NCI-H1092 treated with DMSO at 0.1 percent for 48 hours (cell line): ENCODE measurements at regions not wholly inside any gene's neighbourhood (a gene's known extent, or its start where the extent isn't known, plus 50 kb on each side); places are given as distances from the start of the nearest gene placed in this dataset.

Experiments
- DNase-seq: peaks from one replicate; lab custom pipeline; 2025; lab: John Stamatoyannopoulos, UW

DNA sequence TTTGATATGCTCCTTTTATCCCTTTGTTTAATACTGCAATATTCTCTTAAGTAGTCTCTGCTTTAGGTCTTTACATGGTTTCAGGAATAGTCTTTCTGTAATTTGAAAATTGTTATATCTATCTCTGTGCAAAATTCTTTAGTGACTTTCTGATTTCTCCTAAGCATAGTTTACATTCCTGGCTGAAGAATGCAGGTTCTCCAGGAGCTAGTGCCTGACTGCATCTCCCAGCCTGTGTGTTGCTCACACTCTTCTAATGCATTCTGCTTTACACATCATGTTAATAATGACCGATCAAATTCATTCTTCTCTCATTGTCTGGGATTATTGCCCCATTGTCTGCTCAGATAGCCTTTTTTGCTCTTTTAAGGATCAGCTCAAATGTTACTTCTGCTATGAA lies 1349.2 kb downstream of the DSC3 start:
- no peak for DNase-seq

DNA sequence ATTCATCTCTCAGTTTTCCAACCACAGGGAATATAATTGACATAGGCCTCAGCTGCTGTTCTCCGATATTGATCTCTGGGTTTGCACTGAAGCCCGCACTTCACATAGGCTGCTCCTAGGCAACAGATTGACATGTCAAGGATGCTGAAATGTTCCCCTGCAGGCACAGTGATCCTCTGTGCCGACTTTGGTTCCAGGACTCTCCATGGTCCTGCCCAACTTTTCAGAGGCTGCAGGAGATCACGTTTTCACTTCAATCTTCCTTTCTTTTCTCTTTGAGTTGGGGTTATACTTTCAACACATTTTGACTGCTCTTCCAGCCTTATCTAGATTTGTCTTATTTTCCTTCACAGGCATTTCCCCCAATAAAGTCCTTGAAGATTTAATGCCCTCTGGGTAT lies 1361.0 kb downstream of the DSC3 start:
- DNase-seq = no peak

DNA sequence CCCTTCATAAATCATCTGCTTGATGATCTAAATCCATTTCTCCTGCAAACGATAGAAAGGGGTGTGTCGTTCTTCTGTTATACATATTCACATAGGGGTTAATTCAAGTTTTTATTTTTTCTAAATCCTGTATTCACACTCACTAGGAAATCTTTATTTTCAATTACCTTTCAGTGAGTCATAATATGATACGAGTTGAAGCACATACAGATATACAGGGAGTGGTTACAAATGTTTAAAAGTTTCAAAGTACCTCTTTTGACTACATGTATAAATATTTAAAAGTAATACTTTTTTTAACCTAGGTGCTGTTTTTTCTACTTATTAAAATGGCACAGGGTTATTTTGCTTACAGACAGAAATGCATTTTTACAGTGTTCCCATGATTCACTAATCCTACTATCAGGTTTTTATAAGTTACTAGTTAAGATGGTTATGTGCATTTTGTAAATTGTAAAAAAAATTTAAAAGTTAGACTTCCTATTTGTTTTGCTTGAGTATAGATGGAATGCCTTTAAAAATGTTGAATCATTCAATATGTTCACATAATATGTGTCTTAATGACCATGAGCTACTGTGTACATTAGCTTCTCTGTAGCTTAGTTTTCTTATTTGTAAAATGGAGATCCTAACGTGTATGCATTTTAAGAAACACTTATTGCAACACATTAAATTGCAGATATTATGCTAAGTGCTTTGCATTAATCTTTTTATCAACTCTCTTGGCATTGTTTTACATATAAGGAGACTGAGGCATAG lies 1378.1 kb downstream of the DSC3 start:
- DNase-seq = no peak

- DNase-seq = no peak
Measured at GRCh38 chr18:29661924-29662323, 1380.6 kb downstream of the DSC3 start.

DNA sequence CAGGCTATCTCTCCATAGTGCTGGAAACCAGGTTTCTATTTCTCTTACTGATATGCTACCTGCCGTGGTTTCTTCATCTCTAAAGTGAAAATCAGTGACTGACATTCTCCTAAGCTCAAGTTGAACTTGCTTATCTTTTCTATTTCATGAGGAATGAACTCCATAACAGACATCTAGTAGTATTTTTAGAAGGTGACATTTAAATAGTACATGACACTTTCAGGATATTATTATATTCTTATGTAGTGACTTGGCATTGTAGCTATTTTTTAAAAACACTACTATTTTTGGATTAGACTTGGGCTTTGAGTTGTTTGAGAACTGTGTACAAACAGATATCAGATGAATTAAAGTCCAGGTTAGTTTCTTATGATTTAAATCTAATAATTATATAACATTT lies 1381.8 kb downstream of the DSC3 start:
- DNase-seq = no peak

DNA sequence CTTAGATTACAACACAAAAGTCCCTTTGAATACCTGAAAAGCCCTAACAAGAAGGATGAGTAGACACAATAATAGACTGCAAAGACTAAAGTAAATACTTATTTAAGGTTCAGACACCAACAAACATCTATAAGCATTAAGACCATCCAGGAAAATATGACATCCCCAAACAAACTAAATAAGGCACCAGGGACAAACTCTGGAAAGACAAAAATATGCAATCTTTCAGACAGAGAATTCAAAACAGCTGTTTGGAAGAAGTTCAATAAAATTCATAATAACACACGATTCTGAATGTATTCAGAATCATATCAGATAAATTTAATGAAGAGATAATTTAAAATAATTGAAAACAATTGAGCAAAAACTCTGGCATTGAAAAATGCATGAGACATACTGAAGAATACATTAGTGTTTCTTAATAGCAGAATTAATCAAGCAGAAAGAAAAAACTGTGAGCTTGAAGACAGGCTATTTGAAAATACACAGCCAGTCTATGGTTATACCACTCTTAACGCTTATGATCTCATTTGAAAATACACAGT lies 1388.8 kb downstream of the DSC3 start:
- DNase-seq = no peak

- no peak for DNase-seq
Measured at GRCh38 chr18:29652797-29653196, 1389.7 kb downstream of the DSC3 start.

- no peak for DNase-seq
Measured at GRCh38 chr18:29651122-29651680, 1391.3 kb downstream of the DSC3 start.

DNA sequence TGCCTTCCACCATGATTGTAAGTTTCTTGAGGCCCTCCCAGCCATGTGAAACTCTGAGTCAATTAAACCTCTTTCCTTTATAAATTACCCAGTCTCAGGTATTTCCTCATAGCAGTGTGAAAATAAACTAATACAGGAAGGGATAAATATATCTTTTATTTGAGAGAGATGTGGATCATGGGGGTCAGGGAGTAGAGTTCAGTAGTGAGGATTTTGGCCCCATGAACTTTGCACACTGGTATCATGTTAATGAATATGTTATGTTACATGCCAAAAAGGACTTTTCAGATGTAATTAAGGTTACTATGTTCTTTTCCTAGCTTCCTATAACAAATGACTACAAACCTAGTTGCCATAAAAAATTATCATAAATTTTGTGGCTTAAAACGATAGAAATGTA lies 1393.7 kb downstream of the DSC3 start:
- DNase-seq = no peak

DNA sequence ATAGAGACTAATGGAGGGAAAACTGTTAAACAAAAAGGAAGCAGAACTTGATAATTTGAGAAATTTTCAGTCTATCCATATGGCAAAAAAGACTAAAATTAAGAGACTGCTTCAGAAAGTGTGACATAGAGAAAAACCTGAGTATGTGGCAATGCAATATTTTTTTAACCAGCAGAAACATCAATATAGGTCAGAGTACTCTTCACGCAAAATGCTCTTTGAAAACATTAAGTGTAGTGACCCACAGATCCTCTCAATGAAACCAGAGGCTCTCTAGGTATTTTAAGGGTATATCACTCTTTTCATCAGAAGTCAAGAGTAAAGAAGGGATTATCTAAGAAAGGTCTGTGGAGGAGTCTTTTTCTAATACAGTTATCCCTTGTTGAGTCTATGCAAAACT lies 1394.8 kb downstream of the DSC3 start:
- no peak for DNase-seq

DNA sequence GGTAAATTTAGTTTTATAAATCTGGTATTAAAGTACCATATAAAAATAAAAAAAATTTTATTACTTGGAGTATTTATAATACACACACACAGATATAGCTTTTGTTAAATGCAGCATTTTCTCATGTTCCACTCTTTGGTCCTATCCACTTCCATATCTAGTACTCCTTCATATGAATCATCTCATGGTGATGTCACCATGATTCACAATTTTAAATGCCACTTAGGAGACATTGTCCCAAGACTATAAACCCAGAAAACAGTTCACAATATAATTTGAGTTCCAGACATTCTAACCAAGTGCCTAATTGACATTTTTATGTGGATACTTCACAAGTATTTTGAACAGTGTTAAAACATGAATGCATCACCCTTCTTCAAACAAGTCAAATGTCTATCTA lies 1398.3 kb downstream of the DSC3 start:
- no peak for DNase-seq

GRCh38 chr18:29629493-29630036 lies 1413.0 kb downstream of the DSC3 start:
- no peak for DNase-seq

- no peak for DNase-seq
Measured at GRCh38 chr18:29626094-29626493, 1416.4 kb downstream of the DSC3 start.

DNA sequence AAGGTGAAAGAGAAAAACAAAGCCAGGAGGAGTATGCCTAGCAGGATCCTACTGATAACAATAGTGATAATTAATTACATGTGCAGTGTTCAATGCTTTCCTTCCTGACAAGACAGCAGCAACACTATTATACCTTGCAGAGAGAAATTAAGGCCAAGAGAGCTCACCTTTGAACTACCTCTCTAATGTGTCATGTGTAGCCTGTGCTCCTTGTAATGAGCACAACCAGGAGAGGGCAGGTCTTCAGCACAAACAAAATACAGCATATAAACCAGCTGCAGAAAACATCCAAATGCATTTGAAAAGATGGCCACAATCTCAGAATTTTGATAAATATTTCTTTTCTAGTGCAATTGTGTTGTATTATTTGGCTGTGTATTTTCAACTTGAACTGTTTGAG lies 1425.7 kb downstream of the DSC3 start:
- no peak for DNase-seq

GRCh38 chr18:29608982-29609381 lies 1432.1 kb upstream of the CDH2 start:
- no peak for DNase-seq

- DNase-seq = no peak
Measured at GRCh38 chr18:29605365-29605764, 1428.4 kb upstream of the CDH2 start.

GRCh38 chr18:29596959-29597358 lies 1420.0 kb upstream of the CDH2 start:
- DNase-seq = no peak

DNA sequence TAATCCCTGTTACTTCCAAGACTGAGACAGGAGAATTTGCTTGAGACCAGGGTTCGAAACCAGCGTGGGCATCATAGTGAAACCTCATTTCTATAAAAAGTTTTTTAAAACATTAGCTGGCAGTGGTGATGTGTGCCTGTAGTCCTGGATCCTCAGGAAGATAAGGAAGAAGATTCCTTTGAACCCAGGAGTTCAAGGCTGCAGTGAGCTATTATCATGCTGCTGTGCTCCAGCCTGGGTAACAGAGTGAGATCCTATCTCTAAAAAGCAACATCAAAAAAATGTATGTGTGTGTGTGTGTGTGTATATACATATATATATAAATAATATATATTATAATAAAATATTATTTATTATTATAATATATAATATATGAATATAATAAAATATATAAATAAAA lies 1417.6 kb upstream of the CDH2 start:
- no peak for DNase-seq

DNA sequence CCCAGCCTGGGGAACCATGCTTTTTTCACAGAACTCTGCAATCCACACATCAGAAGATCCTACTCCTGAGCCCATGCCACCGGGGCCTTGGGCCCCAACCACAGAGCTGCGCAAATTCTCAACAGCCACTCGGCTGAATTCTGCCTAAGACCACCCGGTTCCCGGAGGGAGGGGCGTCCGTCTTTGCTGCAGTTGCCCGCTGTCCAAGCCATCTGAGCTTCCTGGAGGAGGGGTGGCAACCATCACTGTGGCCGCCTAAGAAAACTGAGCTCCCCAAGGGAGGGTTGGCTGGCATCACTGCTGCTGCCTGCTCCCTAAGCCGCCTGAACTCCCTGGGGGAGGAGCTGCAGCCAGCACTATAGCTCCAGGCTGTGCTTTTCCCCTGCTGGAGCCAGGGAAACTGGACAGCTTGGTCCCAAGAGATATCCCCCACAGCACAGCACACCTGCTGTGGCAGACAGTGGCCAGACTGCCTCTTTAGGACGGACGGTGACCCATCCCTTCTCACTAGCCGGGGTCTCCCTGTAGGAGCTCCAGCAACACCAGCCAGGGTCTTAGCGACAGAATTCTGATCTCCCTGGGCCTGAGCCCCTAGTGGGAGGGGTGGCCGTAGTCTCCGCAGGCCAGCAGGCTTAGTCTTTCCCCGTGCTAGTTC lies 1411.6 kb upstream of the CDH2 start:
- DNase-seq = no peak

GRCh38 chr18:29586210-29586609 lies 1409.3 kb upstream of the CDH2 start:
- DNase-seq = no peak

DNA sequence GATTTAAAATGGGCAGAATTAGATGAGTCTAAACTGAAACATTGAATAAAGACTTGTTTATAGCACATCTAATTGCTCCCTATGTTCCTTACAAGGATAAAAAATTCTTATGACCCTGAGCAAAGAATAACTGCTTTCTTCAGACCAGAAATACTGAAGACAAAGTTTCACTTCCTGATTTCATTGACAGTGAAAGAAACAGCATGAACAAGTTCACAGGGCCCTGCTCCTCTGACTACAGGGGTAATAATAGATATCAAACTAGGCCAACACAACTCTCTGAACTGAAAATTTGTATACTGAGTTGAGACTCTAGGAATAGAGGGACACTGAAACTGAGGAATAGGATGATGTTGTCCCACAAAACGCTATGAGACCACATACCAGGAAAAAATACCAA lies 1383.3 kb upstream of the CDH2 start:
- DNase-seq = no peak

DNA sequence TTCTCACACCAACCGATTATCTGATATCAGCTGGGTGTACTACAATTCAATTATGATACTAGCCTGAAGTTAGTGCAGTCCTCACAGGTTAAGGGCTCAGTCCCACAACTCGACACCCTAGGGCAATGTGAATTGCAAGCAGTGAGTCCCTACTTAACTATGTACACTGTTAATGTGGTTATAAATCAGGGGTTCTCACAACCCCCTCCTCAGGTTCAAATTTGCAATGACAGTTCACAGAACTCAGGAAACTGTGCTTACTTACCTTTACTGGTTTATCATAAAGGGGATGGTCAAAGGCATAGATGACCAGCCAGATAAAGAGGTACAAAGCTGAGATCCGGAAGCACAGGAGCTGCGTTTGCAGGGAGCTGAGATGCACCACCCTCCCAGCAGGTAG lies 1379.1 kb upstream of the CDH2 start:
- DNase-seq = no peak

GRCh38 chr18:29549759-29550158 lies 1372.8 kb upstream of the CDH2 start:
- no peak for DNase-seq
